ENCODE measurements at regions not wholly inside any gene's neighbourhood (a gene's known extent, or its start where the extent isn't known, plus 50 kb on each side); places are given as distances from the start of the nearest gene placed in this dataset.
"Not testable (repeated sequence)": the region's sequence is repeated elsewhere in the genome, so short reads cannot be mapped to it uniquely, and the experiment has no call there.

DNA sequence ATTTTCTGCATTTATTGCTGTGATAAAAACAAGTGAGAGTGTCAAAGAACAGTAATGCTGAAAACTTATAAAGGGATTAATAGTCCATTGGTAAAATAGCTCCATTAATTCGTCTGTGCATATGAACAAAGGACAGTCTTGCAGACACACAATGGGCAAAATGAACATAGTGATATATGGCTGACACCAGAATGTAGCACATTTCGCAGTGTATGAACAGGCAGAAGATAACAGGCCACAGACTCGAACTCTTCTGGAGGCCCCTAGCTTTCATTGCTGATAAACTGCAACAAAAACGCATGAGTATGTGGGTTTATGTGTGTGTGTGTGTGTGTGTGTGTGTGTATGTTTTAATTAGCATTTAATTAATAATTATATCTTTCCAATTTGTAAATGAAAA is 354.8 kb downstream of the TAF11L14 start:
- no peak for DNase-seq

DNA sequence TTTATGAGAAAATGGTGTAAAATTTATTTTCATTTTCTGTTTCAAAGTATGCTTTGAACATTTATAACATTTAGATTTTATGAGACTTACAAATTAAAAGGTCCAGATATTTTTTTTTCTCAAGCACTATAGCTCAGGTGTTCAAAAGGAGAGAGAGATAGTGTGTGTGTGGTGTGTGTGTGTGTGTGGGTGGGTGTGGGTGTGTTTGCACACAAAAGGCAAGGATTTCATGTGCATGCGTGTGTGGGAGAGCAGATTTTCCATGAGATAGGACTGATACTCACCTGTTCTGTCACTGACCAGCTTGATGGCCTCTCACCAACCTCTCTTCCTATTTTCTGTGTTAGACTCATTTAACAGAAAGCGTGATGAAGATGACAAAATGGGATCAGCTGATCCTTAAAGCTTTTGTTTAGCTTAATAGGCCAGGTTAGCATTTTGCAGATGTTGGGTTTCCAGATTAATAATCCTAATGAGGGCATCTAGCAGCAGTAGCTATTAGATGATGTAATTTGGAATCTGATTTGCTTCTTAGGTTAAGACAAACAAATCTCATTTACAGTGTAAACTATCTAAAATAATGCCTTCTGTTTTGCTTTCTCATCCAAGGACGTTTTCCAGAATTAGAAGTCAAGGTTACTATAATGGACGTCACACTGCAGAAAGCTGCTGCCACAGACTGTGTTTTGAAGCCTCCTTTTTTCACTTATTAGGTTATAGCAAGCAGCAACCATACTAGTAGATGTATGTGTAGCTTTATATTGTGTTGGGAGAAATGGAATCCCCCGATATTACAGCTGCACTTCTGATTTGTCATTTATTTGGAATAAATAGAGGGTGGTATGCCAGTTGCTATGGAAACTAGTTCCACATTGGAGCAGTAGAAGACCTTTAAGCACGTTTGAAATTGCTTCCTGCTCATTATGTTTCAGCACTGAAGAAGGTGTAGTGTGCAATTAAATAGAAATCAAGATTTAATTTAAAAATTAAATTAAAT is 355.6 kb downstream of the TAF11L14 start:
- no peak for DNase-seq

DNA sequence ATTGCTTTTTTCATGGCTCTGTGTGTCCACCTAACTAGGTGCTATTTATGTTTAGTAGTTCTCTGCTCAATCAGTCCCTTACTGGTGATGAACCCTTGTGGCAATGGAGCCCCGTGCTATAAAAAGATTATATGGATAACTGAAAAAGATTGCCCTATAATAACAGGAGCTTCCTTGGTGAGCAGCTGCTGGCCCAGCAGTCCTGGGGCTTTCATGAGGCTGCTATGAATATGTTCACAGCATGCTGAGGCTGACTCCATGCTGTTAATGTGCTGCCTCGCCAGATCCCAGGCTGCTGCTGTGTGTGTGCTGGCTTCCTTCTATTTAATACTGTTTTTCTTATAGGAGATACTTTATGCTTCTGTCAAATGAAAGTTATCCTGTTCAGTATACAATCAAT is 357.5 kb downstream of the TAF11L14 start:
- no peak for DNase-seq

DNA sequence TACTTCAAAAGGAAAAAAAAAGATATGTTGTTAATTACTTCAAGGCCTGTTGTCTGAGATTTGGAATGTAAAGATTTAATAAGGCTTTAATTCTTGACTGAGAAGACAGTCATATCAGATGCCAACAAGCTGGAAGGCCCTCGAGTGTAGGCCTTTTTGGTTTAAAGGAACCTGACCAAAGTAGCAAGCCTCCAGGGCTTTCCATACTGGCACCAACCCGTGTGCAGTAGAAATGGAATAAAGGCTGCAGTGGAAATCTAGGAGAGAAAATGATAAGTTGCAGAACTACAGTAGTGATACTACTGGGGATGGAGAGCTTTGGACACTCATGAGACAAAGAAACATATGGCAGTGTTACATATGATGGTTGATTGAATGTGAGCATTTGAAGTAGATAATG is 358.0 kb downstream of the TAF11L14 start:
- DNase-seq: no peak

DNA sequence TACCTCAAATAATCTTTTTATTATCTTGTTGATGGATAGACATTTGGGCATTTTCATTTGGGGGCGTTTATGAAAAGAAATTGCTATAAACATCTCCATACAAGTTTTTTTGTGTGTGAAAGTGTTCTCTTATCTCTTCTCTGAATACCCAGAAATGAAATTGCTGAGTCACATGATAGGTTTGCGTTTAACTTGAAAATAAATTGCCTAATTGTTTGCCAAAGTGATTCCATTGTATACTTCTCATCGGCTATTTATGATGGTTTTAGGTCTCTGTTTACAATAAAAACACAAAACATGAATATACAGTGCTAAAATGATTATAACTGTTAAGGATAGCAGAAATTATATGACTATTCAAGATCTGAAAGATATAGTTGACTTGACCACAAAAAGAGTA is 361.7 kb downstream of the TAF11L14 start:
- no peak for DNase-seq

DNA sequence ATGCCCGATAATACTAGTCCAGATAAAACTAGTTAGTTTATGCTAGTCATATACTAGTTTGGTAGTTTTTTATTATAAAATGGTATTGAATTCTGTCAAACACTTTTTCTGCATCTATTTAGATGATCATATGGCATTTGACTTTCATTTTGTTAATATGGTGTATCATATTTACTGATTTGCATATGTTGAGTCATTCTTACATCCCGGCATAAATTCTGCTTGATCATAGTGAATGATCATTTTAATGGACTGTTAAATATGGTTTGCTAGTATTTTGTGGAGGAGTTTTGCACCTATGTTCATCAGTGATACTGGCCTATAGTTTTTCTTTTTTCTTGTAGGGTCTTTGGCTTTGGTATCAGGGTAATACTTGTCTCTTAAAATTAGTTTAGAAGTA is 365.6 kb downstream of the TAF11L14 start:
- DNase-seq: no peak

DNA sequence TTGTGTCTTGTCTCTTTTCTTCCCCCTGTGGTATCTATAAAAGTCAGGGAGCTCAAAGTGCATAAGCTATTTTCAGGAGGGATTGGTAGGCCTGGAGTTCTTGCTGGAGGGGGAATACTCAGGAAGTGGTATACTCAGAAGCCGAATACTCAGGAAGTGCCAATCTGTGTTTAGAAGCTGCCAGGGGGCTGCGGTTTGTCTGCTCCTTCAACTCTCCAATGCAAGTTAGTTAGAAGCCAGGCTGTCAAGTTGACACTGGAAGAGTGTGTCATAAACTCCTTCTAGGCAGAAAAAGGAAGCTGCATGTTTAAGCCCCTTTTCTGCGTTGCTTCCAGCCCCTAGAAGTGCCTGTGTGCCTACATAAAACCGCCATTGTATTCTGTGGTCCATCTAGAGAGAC is 366.5 kb downstream of the TAF11L14 start:
- no peak for DNase-seq

DNA sequence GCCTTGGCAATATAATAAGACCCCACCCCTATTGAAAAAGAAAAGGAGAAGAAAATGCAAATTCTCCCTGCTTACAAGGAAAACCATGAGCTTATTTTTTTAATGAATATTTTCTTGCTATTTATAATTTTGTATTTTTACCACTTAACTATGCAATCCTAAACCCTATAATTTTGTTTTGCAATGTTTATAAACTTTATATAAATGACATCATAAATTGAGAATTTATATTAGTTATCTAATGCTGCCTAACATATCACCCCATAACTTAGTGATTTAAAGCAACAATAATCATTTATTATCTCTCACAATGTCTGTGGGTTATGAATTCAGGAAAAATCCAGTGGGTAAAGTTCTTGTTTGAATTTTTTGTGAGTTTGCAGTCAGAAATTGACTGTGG is 369.1 kb downstream of the TAF11L14 start:
- DNase-seq: no peak

DNA sequence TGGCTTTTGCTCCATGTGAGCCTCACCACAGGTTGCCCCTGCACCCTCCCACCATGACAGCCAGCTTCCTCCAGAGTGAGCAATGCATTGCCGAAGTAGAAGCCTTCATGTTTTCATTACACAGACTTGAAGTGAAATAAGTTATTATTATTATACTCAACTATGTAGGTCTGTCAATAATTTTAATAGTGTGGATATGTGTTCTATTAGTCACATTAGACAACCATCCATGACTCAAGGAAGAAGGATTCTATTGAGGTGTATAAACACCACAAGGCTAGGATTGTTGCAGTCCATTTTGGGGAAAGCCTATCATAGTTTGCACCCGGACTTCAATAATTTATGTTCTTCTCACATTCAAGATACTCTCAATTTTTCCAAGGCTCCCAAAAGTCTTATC is 369.5 kb downstream of the TAF11L14 start:
- DNase-seq: no peak

DNA sequence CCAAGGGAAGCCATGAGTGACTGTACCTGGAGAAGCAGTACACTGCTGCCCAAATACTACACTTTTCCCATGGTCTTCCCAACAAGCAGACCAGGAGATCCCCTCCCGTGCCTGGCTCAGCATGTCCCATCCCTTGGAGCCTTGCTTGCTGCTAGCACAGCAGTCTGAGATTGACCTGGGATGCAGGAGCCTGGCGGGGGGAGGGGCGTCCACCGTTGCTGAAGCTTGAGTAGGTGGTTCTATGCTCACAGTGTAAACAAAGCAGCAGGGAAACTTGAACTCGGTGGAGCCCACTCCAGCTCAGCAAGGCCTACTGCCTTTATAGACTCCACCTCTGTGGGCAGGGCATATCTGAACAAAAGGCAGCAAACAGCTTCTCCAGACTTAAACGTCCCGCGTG is 372.0 kb downstream of the TAF11L14 start:
- not testable (repeated sequence) for DNase-seq

DNA sequence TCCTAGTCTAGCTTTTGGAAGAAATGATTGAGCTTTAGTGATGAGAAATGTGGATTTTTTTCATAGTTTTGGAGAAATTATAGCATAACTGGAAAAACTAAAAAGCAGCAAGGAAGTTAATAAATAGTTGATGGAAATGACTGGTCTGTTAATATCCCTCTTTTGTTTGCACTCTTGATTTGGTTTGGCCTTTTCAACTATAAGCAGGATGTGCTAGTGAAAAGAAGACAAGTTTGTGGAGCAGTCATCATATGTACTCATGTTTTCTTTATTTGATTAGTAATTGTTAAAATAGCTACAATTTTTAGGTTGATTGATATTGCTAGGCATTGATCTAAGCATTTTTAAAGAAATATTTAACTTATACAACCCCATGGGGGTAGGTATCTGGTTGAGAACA is 374.7 kb downstream of the TAF11L14 start:
- DNase-seq: no peak

DNA sequence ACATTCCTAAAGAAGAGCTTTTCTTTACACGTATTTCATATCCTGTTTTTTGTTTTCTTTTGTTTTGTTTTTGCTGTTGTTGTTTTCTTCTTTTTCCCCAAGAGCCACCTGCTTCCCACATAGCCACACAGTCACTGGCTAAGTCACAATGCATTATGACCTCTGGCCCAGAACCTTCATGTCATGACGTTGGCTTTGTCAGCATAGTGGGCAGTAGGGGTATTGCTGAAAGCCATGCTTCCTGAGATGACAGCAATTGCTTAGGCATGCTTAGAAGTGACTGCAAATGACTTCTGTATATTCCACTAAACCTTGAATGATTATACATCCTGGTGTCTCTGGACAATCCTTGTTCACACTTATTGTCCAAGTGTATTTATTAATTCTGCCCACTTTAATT is 375.8 kb downstream of the TAF11L14 start:
- no peak for DNase-seq

DNA sequence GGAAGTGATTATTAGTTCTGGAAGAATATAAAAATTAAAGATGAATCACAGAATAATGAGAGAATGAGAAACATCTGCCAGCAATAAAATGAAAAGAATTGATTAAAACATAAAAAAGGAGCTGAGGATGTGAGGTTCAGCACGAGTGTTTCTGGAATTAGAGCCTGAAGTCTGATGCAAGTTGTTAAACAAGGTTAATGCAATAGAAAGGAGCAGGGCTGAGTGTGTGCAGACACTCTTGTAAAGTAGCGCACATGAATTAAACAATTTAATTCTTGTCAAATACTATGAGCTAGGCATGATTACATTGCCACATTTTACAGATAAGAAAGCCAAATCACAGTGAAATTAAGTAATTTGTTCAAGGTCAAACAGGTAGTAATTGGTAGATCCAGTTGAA is 384.2 kb downstream of the TAF11L14 start:
- no peak for DNase-seq

DNA sequence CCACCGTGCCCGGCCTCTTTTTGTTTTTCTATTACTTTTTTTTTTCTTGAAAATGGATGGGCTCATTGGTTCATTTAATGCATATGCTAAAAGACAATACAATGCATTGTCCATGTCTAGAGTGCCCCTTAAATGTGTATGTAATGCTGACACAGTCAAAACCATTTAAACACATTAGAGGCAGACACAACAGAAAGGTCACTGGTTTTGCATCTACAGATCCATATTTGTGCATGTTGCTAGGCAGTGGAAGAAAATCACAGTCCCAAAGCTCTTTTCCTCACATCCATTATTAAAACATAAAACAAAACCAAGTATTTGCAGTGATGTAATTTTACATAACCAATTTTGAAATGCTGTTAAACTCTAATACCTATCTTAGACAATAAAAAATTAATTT is 389.0 kb downstream of the TAF11L14 start:
- no peak for DNase-seq

DNA sequence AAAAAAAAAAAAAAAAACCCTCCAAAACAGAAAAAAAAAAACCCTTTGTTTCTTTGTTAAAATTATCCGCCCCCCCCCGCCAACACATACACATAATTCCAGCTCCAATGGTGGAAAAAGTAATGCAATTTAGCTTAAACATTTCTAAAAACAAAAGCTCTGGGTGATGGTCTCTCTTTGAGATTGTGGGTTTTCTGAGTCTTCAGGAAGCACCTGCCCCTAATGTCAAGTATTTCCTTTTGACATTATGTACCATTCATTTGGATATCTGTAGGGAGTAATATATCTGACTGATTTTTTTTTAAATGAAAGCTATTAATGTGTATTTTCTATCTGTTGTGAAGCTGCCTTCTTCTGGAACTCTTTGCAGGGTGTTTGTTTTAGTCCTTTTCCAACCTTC is 389.7 kb downstream of the TAF11L14 start:
- DNase-seq: no peak

DNA sequence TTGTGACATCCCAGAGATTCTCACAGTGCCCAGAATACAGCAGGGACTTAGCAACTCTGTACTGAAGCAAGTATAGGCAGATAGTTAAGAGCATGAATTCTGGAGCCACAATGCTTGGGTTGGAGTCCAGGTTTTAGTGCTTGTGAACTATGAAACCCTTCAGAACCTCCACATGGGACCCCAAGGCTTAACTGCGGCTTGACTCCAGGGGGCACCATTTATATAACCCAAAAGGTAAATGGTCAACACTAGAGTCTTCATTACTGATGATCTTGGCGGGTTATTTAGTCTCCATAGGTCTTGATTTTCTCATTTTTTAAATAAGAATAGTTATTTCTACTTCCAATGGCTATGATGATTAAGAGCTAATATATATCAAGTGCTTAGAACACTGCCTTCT is 390.3 kb downstream of the TAF11L14 start:
- no peak for DNase-seq

DNA sequence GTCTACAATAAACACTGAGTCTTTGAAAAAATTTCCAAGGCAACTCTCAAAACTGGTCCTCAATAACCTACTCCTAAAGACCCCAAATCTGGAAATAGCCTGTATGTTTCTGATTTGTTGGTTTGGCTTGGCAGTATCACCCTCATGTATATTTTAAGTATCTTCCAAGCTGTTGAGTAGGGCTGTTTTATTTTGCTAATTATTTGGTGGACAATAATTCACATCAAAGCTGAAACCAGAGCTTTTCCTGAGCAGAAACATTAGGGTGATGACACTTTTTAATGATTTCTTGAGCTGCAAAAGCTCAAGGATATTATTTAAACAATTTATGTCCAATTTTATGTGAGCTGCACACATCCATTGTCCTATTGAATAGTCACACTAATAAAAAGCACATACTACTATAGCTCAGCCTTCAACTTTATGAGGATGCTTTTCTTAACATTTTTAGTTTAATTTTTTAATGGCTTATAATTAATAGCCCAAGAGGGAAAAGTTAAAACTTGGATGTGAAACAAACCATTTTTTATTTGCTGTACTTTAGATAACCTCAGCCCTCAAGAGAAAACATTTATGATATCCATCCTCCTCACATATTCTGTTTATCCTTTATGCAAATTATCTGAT is 393.1 kb downstream of the TAF11L14 start:
- DNase-seq: no peak

DNA sequence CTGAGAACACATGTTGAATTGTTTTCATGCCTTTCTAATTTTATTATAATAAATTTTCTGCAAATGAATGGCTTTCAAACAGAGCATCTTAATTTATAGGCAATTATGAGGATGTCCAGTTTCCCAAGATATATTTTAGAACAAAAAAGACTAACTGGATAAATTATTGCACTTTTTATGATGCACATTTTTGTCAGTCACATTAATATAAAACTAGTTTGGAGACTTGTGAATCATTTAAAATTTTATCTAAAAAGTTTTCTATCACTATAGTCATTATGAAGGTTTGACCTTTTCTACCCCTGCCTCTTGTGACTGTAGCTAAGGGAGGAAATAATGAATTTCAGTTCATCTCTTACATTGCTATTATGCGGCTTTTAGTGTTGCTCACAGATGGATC is 393.8 kb downstream of the TAF11L14 start:
- no peak for DNase-seq

DNA sequence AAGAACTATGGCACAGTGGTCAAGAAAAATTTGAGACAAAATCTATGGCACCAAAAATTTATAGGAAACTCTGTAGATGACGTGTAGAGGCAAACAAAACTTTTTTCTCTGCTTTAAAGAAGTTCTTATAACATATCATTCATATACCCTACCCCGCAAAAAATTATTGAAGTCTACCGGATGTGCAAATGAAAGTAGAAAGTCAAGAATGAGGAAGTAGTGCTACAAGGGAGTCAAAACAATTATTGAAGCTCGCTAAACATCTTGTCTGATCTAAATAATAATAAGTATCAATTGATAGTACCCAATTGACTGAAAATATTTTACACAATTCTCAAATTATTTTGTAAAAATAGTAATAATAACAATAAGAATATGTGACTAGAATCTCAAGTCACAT is 398.5 kb downstream of the TAF11L14 start:
- no peak for DNase-seq

DNA sequence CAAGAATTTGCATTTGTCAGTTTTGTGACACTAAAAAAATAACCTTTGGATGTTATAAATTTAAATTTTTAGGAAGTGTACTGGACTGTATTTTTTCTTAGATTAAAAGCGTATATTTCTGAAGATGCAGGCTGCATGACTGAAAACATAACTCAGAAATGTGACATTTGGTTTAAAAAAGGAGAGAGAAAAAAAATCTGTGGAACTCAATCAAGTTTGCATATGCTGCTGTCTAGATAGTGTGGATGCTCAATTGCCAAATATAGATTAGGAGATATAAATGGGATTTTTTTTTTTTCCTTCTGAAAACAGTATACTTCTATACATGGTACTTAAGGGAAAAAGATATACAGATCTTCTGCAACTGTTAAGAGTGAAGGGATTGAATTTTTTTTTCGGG is 402.3 kb downstream of the TAF11L14 start:
- DNase-seq: no peak

DNA sequence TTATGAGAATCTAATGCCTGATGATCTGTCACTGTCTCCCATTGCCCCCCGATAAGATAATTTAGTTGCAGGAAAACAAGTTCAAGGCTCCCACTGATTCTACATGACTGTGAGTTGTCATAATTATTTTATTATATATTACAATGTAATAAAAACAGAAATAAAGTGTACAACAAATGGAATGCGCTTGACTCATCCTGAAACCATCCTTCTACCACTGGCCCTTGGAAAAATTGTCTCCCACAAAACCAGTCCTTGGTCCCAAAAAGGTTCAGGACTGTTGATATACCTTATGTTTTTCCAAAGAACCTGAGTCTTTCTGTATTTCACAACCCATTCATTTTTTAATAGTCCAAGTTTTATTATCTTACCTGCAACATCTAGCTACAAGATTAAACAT is 403.5 kb downstream of the TAF11L14 start:
- DNase-seq: no peak

DNA sequence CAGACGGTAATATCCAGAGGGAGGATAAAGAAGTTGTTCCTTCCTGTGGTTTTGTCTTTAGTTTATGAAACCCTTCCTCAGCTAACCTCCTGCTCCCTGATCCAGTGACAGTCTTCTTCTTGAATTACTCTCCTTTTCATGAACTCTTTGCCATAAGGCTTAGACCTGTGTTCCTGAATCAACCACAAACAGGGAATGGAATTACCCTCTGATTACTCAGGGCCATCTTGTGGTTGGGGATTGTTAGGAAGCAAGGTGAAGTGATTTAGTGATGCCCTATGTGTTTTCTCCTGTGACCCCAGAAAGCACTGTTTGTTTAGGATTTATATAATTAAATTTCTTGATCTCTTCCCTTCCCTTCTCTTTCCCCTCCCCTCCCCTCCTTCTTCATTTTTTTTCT is 409.1 kb downstream of the TAF11L14 start:
- DNase-seq: no peak

DNA sequence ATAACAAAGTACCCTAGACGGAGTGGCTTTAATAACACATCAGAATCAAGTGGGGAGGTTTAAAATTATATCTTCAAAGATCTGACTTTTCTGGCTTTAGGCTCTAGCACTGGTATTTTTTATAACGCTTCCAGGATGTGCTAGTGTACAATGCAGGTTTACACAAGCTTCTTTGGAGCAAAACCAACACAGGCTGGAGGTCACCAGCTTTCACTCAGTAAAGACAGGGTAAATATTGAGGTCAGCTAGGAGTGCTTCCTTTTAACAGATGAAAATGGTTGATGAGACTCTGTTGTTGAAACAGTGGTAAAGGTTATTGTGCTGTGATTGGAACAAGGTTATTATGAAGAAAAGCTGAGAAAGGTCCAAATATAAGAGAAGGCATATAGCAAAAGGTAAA is 414.2 kb downstream of the TAF11L14 start:
- no peak for DNase-seq

DNA sequence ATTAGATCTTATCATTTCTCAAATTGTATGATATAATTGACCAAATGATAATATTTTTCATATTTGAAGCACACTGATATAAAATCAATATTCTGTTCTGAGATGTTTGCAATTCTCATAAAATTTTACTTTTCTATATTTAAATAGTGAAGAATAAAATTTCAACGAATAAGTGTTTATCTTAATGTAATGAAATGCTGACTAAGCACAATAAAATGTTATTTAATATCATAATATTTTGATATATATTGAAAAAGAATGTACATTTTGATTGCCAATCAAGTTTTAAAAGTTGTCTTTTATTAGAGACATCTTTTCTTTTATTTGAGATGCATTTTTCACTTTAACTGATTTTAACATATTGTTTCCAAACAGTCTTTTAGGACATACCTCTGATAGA is 416.1 kb downstream of the TAF11L14 start:
- DNase-seq: no peak

DNA sequence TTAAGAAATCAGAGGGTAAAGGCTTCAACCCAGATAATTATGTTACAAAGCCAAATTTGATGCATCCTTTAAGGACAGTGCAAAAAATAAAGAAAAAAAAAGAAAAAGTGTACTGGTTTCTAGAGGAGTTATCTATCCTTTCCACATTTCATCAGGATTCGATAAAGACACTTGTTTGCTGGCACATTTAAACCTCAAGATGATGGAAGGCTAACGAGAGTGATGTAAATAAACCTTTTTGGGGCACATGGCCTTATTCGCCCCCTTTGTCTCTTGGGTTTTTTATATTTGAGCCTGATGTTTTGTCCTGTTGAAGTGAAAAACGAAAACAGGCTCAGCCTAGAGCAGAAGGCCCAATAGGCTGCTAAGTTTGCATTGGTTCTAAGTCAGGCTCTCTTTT is 416.5 kb downstream of the TAF11L14 start:
- no peak for DNase-seq
